AG04449 (cell line): ENCODE measurements at regions not wholly inside any gene's neighbourhood (a gene's known extent, or its start where the extent isn't known, plus 50 kb on each side); places are given as distances from the start of the nearest gene placed in this dataset.
"Not testable (repeated sequence)": the region's sequence is repeated elsewhere in the genome, so short reads cannot be mapped to it uniquely, and the experiment has no call there.

Source experiments
- CTCF ChIA-PET: fragments of 350-600 bp; formaldehyde crosslinking; extraction: SDS; loops from one replicate; lab custom pipeline; 2021; ENCODE audit warnings: antibody characterized with exemption; lab: Yijun Ruan, JAX
- POLR2A ChIA-PET: fragments of 400-600, 350-600 bp; formaldehyde crosslinking; extraction: SDS; loops from one replicate; lab custom pipeline; 2020; ENCODE audit warnings: antibody characterized with exemption, inconsistent platforms; lab: Yijun Ruan, JAX
- DNase-seq: peaks from one replicate; pipeline ENCODE4 v3.0.0-alpha.2; 2010; ENCODE audit warnings: low read depth, low spot score
- H3K4me3 ChIP-seq: 2 replicates; pipeline ENCODE4 v1.5.1; 2011; ENCODE audit warnings: low read depth, mild to moderate bottlenecking, control low read depth, low read length
- TF ChIP-seq, protein P1 (sequence below): IDR thresholded peaks from one replicate; pipeline ENCODE4 v1.5.1; 2011; ENCODE audit warnings: mild to moderate bottlenecking, moderate library complexity, low read length, control low read depth, inconsistent platforms; ENCODE audit not compliant: insufficient read depth; ENCODE audit errors: missing control alignments

DNA sequence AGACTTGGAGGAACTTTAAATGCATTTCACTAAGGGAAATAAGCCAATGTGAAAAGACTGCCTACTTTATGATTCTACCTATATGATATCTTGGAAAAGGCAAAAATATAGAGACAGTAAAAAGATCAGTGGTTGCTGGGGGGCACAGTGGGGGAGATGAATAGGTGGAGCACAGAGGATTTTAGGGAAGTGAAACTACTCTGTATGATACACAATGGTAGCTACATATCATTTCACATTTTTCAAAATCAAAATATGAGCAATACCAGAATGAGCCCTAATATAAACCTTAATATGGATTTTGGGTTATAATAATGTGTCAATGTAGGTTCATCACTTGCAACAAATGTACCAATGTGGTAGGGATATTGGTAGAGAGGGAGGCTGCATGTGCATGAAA, 161.4 kb upstream of the HTR1E start:
- CTCF ChIA-PET, result no interaction called here
- POLR2A ChIA-PET, result no interaction called here
- DNase-seq, result no peak
- TF ChIP-seq, protein P1, sequence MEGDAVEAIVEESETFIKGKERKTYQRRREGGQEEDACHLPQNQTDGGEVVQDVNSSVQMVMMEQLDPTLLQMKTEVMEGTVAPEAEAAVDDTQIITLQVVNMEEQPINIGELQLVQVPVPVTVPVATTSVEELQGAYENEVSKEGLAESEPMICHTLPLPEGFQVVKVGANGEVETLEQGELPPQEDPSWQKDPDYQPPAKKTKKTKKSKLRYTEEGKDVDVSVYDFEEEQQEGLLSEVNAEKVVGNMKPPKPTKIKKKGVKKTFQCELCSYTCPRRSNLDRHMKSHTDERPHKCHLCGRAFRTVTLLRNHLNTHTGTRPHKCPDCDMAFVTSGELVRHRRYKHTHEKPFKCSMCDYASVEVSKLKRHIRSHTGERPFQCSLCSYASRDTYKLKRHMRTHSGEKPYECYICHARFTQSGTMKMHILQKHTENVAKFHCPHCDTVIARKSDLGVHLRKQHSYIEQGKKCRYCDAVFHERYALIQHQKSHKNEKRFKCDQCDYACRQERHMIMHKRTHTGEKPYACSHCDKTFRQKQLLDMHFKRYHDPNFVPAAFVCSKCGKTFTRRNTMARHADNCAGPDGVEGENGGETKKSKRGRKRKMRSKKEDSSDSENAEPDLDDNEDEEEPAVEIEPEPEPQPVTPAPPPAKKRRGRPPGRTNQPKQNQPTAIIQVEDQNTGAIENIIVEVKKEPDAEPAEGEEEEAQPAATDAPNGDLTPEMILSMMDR, result no peak
- H3K4me3 ChIP-seq, result no peak overlapping the region

DNA sequence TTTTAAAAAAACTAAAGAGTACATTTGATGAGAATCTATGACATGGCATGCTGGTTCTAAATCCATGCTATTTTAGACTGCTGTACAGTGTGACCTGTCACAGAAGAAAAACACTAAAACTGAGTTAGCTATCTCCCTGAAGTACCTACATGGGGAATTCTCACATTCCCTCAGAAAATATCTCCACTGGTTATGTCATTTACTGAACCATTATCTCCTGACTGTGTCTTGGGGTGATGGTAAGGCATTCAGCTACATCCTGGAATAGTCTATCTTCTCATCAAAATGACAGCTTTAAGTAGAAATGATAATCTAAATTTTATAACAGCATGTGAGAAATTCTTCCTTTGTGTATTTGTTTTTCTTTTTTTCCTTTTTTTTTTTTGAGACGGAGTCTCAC, 172.1 kb upstream of the HTR1E start:
- no peak overlapping the region for H3K4me3 ChIP-seq
- CTCF ChIA-PET, result no interaction called here
- DNase-seq, result no peak
- TF ChIP-seq, protein P1, result no peak
- POLR2A ChIA-PET, result no interaction called here

DNA sequence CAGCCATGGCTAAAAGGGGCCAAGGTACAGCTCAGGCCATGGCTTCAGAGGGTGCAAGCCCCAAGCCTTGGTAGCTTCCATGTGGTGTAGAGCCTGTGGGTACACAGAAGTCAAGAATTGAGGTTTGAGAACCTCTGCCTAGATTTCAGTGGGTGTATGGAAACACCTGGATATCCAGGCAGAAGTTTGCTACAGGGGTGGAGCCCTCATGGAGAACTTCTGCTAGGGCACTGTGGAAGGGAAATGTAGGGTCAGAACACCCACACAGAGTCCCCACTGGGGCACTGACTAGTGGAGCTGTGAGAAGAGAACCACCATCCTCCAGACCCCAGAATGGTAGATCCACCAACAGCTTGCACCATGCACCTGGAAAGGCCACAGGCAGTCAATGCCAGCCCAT, 177.4 kb upstream of the HTR1E start:
- CTCF ChIA-PET, POLR2A ChIA-PET, H3K4me3 ChIP-seq, DNase-seq: not testable (repeated sequence)

DNA sequence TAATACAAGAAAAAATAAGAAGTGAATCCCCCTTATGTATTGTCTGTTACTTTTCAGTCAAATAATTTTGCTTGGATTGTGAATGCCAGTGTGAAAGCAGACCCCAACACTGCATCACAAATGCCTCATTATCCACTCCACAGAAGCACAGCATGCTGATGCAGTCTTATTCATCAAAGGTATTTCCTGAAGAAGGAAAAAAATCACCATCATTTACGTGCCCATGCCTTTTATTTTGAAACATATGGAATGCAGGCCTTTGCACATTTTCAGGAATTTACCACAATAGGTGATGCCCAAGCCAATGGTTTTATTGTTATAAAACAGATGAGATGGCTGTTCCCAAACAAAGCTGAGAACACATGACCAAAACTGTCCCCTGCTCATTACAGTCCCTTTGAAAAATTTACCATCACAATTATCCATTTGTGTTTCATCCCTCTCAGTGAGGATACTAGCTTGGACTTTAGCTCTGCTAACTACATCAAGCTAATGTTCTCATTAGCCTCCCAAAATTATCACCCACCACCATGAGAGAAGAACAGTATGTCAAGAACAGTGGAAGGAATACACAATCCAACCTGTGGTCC, 180.6 kb upstream of the HTR1E start:
- no peak for DNase-seq

DNA sequence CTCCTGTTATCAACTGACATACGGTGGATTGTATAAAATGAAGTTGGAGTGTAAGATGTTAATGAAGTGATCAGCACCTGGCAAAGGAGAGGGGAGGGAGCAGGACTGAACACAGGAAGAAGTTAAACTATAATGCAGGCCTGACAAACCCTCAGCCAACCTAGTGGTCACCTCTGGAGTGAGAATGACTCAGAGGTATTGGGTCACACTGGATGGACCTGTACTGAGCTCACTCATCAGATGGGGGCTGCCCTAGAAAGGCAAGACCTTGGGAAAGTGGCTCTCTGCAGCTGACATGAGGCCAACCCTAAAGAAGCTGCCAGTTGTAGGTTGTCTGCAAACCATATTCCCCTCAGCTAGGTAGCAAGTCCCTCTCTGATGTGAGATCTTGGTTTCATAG, 193.3 kb upstream of the HTR1E start:
- ChIA-PET CTCF (no interaction called here), POLR2A (no interaction called here)
- H3K4me3 ChIP-seq, result no peak overlapping the region
- TF ChIP-seq, protein P1, result no peak
- DNase-seq, result no peak

More for the DNA sequence above, 180.6 kb upstream of the HTR1E start:
- ChIA-PET POLR2A (no interaction called here), CTCF (no interaction called here)
- H3K4me3 ChIP-seq, result no peak overlapping the region
- TF ChIP-seq, protein P1, result no peak

DNA sequence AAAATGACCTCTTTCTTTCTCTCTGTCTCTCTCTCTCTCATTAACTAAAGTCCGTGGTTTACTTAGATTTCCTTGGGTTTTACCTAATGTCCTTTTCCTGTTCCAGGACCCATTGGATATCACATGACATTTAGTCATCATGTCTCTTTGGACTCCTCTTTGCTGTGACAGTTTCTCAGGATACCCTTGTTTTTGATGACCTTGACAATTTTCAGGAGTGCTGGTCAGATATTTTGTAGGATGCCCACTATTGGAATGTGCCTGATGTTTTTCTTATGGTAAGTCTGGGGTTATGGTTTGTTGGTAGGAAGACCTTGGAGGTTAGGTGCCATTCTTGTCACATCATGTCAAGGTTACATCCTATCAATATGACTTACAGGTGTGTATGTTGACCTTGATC, 199.2 kb upstream of the HTR1E start:
- POLR2A ChIA-PET, result no interaction called here
- TF ChIP-seq, protein P1, result no peak
- no peak overlapping the region for H3K4me3 ChIP-seq
- CTCF ChIA-PET, result no interaction called here
- DNase-seq, result no peak

DNA sequence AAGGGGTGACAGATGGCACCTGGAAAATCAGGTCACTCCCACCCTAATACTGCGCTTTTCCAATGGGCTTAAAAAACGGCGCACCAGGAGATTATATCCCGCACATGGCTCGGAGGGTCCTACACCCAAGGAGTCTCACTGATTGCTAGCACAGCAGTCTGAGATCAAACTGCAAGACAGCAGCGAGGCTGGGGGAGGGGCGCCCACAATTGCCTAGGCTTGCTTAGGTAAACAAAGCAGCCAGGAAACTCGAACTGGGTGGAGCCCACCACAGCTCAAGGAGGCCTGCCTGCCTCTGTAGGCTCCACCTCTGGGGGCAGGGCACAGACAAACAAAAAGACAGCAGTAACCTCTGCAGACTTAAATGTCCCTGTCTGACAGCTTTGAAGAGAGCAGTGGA, 205.7 kb upstream of the HTR1E start:
- POLR2A ChIA-PET, CTCF ChIA-PET, H3K4me3 ChIP-seq, DNase-seq: not testable (repeated sequence)

DNA sequence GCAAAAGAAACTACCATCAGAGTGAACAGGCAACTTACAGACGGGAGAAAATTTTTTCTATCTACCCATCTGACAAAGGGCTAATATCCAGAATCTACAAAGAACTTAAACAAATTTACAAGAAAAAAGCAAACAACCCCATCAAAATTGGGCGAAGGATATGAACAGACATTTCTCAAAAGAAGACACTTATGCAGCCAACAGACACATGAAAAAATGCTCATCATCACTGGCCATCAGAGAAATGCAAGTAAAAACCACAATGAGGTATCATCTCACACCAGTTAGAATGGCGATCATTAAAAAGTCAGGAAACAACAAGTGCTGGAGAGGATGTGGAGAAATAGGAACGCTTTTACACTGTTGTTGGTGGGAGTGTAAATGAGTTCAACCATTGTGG, 206.6 kb upstream of the HTR1E start:
- H3K4me3 ChIP-seq, CTCF ChIA-PET, DNase-seq, POLR2A ChIA-PET: not testable (repeated sequence)
